GM12878 (cell line): ENCODE measurements at regions not wholly inside any gene's neighbourhood (a gene's known extent, or its start where the extent isn't known, plus 50 kb on each side); places are given as distances from the start of the nearest gene placed in this dataset.
A peak's percentile ranks its signal among the peaks of the same experiment; 100 is the strongest.

Source experiments
- ATAC-seq: fragments of 200-7000 bp; cut with Tn5 transposase; 3 replicates; pipeline ENCODE4 v1.9.1; 2020; ENCODE audit warnings: mild to moderate bottlenecking, moderate library complexity
- BruUV-seq: library from RNA; stranded (reverse); fragments of 400-500 nt; replicated peaks from 2 replicates; lab custom pipeline; 2021; lab: Mats Ljungman, UMichigan
- CTCF ChIA-PET: fragments of 300-600 bp; sonication (Branson Sonifier 250); formaldehyde crosslinking; extraction: SDS; loops from one replicate; lab custom pipeline; 2021; ENCODE audit warnings: inconsistent platforms; lab: Yijun Ruan, JAX
- POLR2A ChIA-PET: fragments of 350-600 bp; formaldehyde crosslinking; extraction: SDS; loops from one replicate; lab custom pipeline; 2021; ENCODE audit warnings: inconsistent platforms; lab: Charles Lee
- RAD21 ChIA-PET: fragments of 300-600 bp; sonication (Branson Sonifier 250); formaldehyde crosslinking; loops from one replicate; lab custom pipeline; 2023; ENCODE audit warnings: antibody characterized with exemption; ENCODE audit not compliant: unreplicated experiment; lab: Charles Lee
- SMC1A ChIA-PET: fragments of 300-600 bp; sonication (Branson Sonifier 250); formaldehyde crosslinking; loops from one replicate; lab custom pipeline; 2023; ENCODE audit not compliant: unreplicated experiment, uncharacterized antibody; lab: Charles Lee
- DNase-seq: peaks from one replicate; pipeline ENCODE4 v3.0.0-alpha.2; 2011; ENCODE audit warnings: low read depth, low spot score
- FAIRE-seq: peaks from 3 replicates; lab custom pipeline; 2011; peaks lifted over from hg19 to GRCh38; lab: Jason Lieb, UNC
- H2AFZ ChIP-seq: 2 replicates; pipeline ENCODE4 v1.6.0; 2011; ENCODE audit warnings: low read depth, low read length, control low read depth; ENCODE audit not compliant: control insufficient read depth
- H3K27ac ChIP-seq: 2 replicates; pipeline ENCODE4 v1.5.1; 2011; ENCODE audit warnings: control low read depth; ENCODE audit not compliant: control insufficient read depth, insufficient read depth
- H3K27me3 ChIP-seq, 2 experiments: replicated peaks in 1 of 2; 2 replicates each; pipeline versions ENCODE4 v1.6.0 to v1.6.1; 2011; ENCODE audit warnings: low read length in 1 of 2; ENCODE audit not compliant: control insufficient read depth in 2 of 2, insufficient read depth in 2 of 2
- H3K36me3 ChIP-seq, 2 experiments: 2 replicates each; pipeline ENCODE4 v1.5.1; 2011; ENCODE audit warnings: low read length in 1 of 2; ENCODE audit not compliant: control insufficient read depth in 2 of 2, insufficient read depth in 2 of 2
- H3K4me1 ChIP-seq: 2 replicates; pipeline ENCODE4 v1.6.1; 2011; ENCODE audit warnings: mild to moderate bottlenecking, low read length, moderate library complexity, mixed read lengths; ENCODE audit not compliant: control insufficient read depth, insufficient read depth
- H3K4me2 ChIP-seq: 2 replicates; pipeline ENCODE4 v1.6.0; 2011; ENCODE audit warnings: control low read depth; ENCODE audit not compliant: control insufficient read depth, insufficient read depth
- H3K4me3 ChIP-seq: fragments of 200-600 bp; sonication (generic); 2 replicates; pipeline ENCODE4 v1.5.1; 2016
- H3K79me2 ChIP-seq: 2 replicates; pipeline ENCODE4 v1.6.0; 2011; ENCODE audit warnings: low read length; ENCODE audit not compliant: control insufficient read depth, insufficient read depth
- H3K9ac ChIP-seq: 2 replicates; pipeline ENCODE4 v1.8.0; 2011; ENCODE audit warnings: low read length, control low read depth, mixed read lengths; ENCODE audit not compliant: control insufficient read depth, insufficient read depth
- H3K9me3 ChIP-seq: replicated peaks from 3 replicates; pipeline ENCODE4 v1.5.1; 2011; ENCODE audit warnings: mild to moderate bottlenecking, low read length; ENCODE audit not compliant: control insufficient read depth, insufficient read depth
- H4K20me1 ChIP-seq: 2 replicates; pipeline ENCODE4 v1.6.0; 2011; ENCODE audit not compliant: control insufficient read depth, insufficient read depth
- BRCA1 ChIP-seq: IDR thresholded peaks from 2 replicates; pipeline ENCODE4 v1.6.1; 2011; ENCODE audit warnings: low read depth, low read length, improper control_type of control experiment
- FOXM1 ChIP-seq: IDR thresholded peaks from 2 replicates; pipeline ENCODE4 v1.6.1; 2012; ENCODE audit warnings: low read depth, mild to moderate bottlenecking, inconsistent platforms, low read length, moderate library complexity
- IKZF1 ChIP-seq: fragments of 450-650 bp; conservative IDR thresholded peaks from 2 replicates; pipeline ENCODE4 v1.6.1; 2017; ENCODE audit warnings: antibody characterized with exemption, mild to moderate bottlenecking
- KLF5 ChIP-seq: fragments of 450-650 bp; IDR thresholded peaks from 2 replicates; pipeline ENCODE4 v1.6.1; 2014; ENCODE audit warnings: mild to moderate bottlenecking; ENCODE audit not compliant: partially characterized antibody
- MEF2A ChIP-seq: IDR thresholded peaks from 2 replicates; pipeline ENCODE4 v1.6.1; 2011; ENCODE audit warnings: low read depth, mild to moderate bottlenecking, low read length, moderate library complexity; ENCODE audit not compliant: insufficient read depth
- POU2F2 ChIP-seq: IDR thresholded peaks from 3 replicates; pipeline ENCODE4 v1.6.1; 2011; ENCODE audit warnings: low read depth, mild to moderate bottlenecking, low read length, borderline replicate concordance
- RUNX3 ChIP-seq: IDR thresholded peaks from 2 replicates; pipeline ENCODE4 v1.6.1; 2012; ENCODE audit warnings: low read length, inconsistent platforms
- WGBS: methylation state at CpG from one replicate; pipeline ENCODE4 v1.1.6; 2016; ENCODE audit warnings: low lambda C conversion rate; ENCODE audit not compliant: insufficient replicate concordance, insufficient coverage; ENCODE audit errors: missing lambda C conversion rate; 5-methylcytosine and 5-hydroxymethylcytosine counted together
- in situ Hi-C: fragments of 300-500 bp; cut with MboI; formaldehyde crosslinking; loops from 9 replicates; pipeline ENCODE4 v1.14.3; 2018; ENCODE audit warnings: mixed read lengths
- intact Hi-C: fragments of 100-400 bp; cut with micrococcal nuclease; formaldehyde crosslinking; loops from one replicate; pipeline ENCODE4 v1.14.2; 2022; ENCODE audit not compliant: unreplicated experiment
- TF ChIP-seq, protein P1 (sequence below): fragments of 450-650 bp; IDR thresholded peaks from 2 replicates; pipeline ENCODE4 v1.6.1; 2018; ENCODE audit warnings: borderline replicate concordance, mild to moderate bottlenecking; ENCODE audit not compliant: partially characterized antibody
- TF ChIP-seq, protein P2 (sequence below): IDR thresholded peaks from 2 replicates; pipeline ENCODE4 v1.6.1; 2012; ENCODE audit warnings: low read length, inconsistent platforms
- TF ChIP-seq, protein P3 (sequence below): fragments of 450-650 bp; IDR thresholded peaks from 2 replicates; pipeline ENCODE4 v1.6.1; 2017; ENCODE audit warnings: mild to moderate bottlenecking, moderate library complexity
- TF ChIP-seq, protein P4 (sequence below): IDR thresholded peaks from 2 replicates; pipeline ENCODE4 v1.6.1; 2011; ENCODE audit warnings: borderline replicate concordance, low read depth, mild to moderate bottlenecking, moderate library complexity, low read length; ENCODE audit not compliant: insufficient read depth, poor library complexity, severe bottlenecking
- TF ChIP-seq, protein P5 (sequence below): fragments of 150-350 bp; IDR thresholded peaks from 2 replicates; pipeline ENCODE4 v1.6.1; 2014; ENCODE audit warnings: mild to moderate bottlenecking, low read depth, low read length

DNA sequence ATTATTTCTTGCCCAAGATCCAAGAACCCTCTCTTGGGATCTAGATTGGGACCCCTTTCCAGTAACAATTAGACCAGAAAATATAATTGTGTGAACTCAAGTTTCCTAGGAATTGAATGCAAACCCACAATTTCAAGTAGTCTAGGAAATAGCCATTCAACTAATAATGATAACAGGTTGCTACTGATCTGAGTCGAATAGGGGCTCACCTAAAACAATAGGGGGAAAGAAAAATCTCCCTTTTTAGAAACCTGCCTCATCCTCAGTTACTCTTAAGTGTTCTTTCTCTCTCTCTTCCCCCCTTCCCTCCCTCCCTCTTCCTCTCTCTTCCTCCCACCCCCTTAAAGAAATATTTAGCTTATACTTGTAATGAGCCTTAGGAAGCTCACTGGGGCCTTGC is 555.3 kb downstream of the IGSF11 start:
- intact Hi-C loops (loop anchor here (5.0 kb wide), 4 partner anchors 148 to 333 kb away; no protein-coding TSS in a partner anchor), in situ Hi-C loops (no loop called here)
- 15% methylated on average over 1 of the region's 1 CpG for WGBS
- no peaks in the 10 kb centered on the region for H3K9me3 ChIP-seq
- no peaks in the 10 kb centered on the region for H3K36me3 ChIP-seq
- ChIA-PET RAD21 (interaction anchor here (0.6 kb wide), 2 partner anchors 17 to 1476 kb away, joined by 3 read pairs; no protein-coding TSS in a partner anchor), CTCF (no interaction called here), SMC1A (interaction anchor here (0.9 kb wide), 1 partner anchor 9 kb away, joined by 3 read pairs; no protein-coding TSS in a partner anchor), POLR2A (no interaction called here)
- no peak for FAIRE-seq
- H3K4me2 ChIP-seq, result no peak overlapping the region
- H3K4me1 ChIP-seq, result peaks cover 7% of the 10 kb centered on the region
- no peak overlapping the region for H3K27ac ChIP-seq
- H3K4me3 ChIP-seq, result no peak overlapping the region
- H3K9ac ChIP-seq, result no peak overlapping the region
- no peaks in the 10 kb centered on the region for H3K27me3 ChIP-seq
- no peak overlapping the region; the same call in 1 of the 2 replicates for H2AFZ ChIP-seq
- peak; percentile 3; the same call in 2 of the 3 replicates for ATAC-seq
- no peaks in the 10 kb centered on the region for H3K79me2 ChIP-seq
- BruUV-seq, result no TSS peak
- H4K20me1 ChIP-seq, result no peaks in the 10 kb centered on the region
- no peak for DNase-seq
- TF ChIP-seq BRCA1, result no peak
- peak; percentile 45; the same call in 1 of the 2 replicates for TF ChIP-seq MEF2A
- TF ChIP-seq RUNX3, result peak; percentile 27; the same call in 1 of the 2 replicates
- TF ChIP-seq FOXM1, result peak; percentile 32; the same call in 1 of the 2 replicates
- TF ChIP-seq, protein P1, sequence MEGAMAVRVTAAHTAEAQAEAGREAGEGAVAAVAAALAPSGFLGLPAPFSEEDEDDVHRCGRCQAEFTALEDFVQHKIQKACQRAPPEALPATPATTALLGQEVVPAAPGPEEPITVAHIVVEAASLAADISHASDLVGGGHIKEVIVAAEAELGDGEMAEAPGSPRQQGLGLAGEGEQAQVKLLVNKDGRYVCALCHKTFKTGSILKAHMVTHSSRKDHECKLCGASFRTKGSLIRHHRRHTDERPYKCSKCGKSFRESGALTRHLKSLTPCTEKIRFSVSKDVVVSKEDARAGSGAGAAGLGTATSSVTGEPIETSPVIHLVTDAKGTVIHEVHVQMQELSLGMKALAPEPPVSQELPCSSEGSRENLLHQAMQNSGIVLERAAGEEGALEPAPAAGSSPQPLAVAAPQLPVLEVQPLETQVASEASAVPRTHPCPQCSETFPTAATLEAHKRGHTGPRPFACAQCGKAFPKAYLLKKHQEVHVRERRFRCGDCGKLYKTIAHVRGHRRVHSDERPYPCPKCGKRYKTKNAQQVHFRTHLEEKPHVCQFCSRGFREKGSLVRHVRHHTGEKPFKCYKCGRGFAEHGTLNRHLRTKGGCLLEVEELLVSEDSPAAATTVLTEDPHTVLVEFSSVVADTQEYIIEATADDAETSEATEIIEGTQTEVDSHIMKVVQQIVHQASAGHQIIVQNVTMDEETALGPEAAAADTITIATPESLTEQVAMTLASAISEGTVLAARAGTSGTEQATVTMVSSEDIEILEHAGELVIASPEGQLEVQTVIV, result no peak
- TF ChIP-seq IKZF1, result no peak
- no peak for TF ChIP-seq POU2F2
- TF ChIP-seq, protein P2, sequence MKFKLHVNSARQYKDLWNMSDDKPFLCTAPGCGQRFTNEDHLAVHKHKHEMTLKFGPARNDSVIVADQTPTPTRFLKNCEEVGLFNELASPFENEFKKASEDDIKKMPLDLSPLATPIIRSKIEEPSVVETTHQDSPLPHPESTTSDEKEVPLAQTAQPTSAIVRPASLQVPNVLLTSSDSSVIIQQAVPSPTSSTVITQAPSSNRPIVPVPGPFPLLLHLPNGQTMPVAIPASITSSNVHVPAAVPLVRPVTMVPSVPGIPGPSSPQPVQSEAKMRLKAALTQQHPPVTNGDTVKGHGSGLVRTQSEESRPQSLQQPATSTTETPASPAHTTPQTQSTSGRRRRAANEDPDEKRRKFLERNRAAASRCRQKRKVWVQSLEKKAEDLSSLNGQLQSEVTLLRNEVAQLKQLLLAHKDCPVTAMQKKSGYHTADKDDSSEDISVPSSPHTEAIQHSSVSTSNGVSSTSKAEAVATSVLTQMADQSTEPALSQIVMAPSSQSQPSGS, result peak; percentile 40; the same call in 1 of the 2 replicates
- TF ChIP-seq KLF5, result no peak
- TF ChIP-seq, protein P3, sequence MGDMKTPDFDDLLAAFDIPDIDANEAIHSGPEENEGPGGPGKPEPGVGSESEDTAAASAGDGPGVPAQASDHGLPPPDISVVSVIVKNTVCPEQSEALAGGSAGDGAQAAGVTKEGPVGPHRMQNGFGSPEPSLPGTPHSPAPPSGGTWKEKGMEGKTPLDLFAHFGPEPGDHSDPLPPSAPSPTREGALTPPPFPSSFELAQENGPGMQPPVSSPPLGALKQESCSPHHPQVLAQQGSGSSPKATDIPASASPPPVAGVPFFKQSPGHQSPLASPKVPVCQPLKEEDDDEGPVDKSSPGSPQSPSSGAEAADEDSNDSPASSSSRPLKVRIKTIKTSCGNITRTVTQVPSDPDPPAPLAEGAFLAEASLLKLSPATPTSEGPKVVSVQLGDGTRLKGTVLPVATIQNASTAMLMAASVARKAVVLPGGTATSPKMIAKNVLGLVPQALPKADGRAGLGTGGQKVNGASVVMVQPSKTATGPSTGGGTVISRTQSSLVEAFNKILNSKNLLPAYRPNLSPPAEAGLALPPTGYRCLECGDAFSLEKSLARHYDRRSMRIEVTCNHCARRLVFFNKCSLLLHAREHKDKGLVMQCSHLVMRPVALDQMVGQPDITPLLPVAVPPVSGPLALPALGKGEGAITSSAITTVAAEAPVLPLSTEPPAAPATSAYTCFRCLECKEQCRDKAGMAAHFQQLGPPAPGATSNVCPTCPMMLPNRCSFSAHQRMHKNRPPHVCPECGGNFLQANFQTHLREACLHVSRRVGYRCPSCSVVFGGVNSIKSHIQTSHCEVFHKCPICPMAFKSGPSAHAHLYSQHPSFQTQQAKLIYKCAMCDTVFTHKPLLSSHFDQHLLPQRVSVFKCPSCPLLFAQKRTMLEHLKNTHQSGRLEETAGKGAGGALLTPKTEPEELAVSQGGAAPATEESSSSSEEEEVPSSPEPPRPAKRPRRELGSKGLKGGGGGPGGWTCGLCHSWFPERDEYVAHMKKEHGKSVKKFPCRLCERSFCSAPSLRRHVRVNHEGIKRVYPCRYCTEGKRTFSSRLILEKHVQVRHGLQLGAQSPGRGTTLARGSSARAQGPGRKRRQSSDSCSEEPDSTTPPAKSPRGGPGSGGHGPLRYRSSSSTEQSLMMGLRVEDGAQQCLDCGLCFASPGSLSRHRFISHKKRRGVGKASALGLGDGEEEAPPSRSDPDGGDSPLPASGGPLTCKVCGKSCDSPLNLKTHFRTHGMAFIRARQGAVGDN, result no peak
- TF ChIP-seq, protein P4, sequence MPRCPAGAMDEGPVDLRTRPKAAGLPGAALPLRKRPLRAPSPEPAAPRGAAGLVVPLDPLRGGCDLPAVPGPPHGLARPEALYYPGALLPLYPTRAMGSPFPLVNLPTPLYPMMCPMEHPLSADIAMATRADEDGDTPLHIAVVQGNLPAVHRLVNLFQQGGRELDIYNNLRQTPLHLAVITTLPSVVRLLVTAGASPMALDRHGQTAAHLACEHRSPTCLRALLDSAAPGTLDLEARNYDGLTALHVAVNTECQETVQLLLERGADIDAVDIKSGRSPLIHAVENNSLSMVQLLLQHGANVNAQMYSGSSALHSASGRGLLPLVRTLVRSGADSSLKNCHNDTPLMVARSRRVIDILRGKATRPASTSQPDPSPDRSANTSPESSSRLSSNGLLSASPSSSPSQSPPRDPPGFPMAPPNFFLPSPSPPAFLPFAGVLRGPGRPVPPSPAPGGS, result no peak
- TF ChIP-seq, protein P5, sequence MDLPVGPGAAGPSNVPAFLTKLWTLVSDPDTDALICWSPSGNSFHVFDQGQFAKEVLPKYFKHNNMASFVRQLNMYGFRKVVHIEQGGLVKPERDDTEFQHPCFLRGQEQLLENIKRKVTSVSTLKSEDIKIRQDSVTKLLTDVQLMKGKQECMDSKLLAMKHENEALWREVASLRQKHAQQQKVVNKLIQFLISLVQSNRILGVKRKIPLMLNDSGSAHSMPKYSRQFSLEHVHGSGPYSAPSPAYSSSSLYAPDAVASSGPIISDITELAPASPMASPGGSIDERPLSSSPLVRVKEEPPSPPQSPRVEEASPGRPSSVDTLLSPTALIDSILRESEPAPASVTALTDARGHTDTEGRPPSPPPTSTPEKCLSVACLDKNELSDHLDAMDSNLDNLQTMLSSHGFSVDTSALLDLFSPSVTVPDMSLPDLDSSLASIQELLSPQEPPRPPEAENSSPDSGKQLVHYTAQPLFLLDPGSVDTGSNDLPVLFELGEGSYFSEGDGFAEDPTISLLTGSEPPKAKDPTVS, result no peak
